Mammary epithelial cell (primary cell): ENCODE measurements at regions not wholly inside any gene's neighbourhood (a gene's known extent, or its start where the extent isn't known, plus 50 kb on each side); places are given as distances from the start of the nearest gene placed in this dataset.

Experiments used
- CTCF ChIP-seq, 2 donors: IDR thresholded peaks in 1 of 2; conservative IDR thresholded peaks in 1 of 2; 2 replicates each; pipeline ENCODE4 v1.5.1; 2011 to 2012; ENCODE audit warnings: inconsistent platforms in 2 of 2, low read length in 2 of 2, mild to moderate bottlenecking in 2 of 2, control low read depth in 1 of 2, low read depth in 1 of 2; ENCODE audit not compliant: insufficient read depth in 1 of 2; ENCODE audit errors: extremely low read depth in 1 of 2
- EZH2 ChIP-seq: IDR thresholded peaks from 2 replicates; pipeline ENCODE4 v1.6.1; 2012; ENCODE audit warnings: low read length, inconsistent platforms, borderline replicate concordance

- TF ChIP-seq EZH2, result no peak
- no peak for TF ChIP-seq CTCF (conservative IDR thresholded peaks at IDR 0.05 in 1 of 2, IDR thresholded peaks at IDR 0.05 in 1 of 2; ENCODE audit: extremely low read depth in 1 of 2, insufficient read depth in 1 of 2, low read depth in 1 of 2, low read length in 2 of 2)
Measured at GRCh38 chr4:154683956-154684681, 59.7 kb upstream of the LRAT start.
